ENCODE measurements at regions not wholly inside any gene's neighbourhood (a gene's known extent, or its start where the extent isn't known, plus 50 kb on each side); places are given as distances from the start of the nearest gene placed in this dataset.
"Not testable (repeated sequence)": the region's sequence is repeated elsewhere in the genome, so short reads cannot be mapped to it uniquely, and the experiment has no call there.

GRCh38 chr4:66766557-66766956, 778.7 kb downstream of the CENPC start:
- DNase-seq (ENCODE audit: extremely low read depth in 1 of 2, low read depth in 1 of 2), result no peak

- no peak for DNase-seq (ENCODE audit: extremely low read depth in 1 of 2, low read depth in 1 of 2)
These were observed 795.0 kb downstream of the CENPC start for GRCh38 chr4:66750273-66750672.

- not testable (repeated sequence) for DNase-seq (ENCODE audit: extremely low read depth in 1 of 2, low read depth in 1 of 2)
These were observed 798.4 kb downstream of the CENPC start for GRCh38 chr4:66746918-66747317.

- DNase-seq (ENCODE audit: extremely low read depth in 1 of 2, low read depth in 1 of 2), result no peak
These were observed 804.2 kb downstream of the CENPC start for GRCh38 chr4:66741081-66741480.

- no peak for DNase-seq (ENCODE audit: extremely low read depth in 1 of 2, low read depth in 1 of 2)
These were observed 808.7 kb downstream of the CENPC start for GRCh38 chr4:66736606-66737005.

- no peak for DNase-seq (ENCODE audit: extremely low read depth in 1 of 2, low read depth in 1 of 2)
These were observed 817.0 kb downstream of the CENPC start for GRCh38 chr4:66728280-66728679.

- DNase-seq (ENCODE audit: extremely low read depth in 1 of 2, low read depth in 1 of 2), result not testable (repeated sequence)
These were observed 832.9 kb downstream of the CENPC start for GRCh38 chr4:66712301-66712921.

- no peak for DNase-seq (ENCODE audit: extremely low read depth in 1 of 2, low read depth in 1 of 2)
These were observed 841.1 kb downstream of the CENPC start for GRCh38 chr4:66704243-66704642.

- no peak for DNase-seq (ENCODE audit: extremely low read depth in 1 of 2, low read depth in 1 of 2)
These were observed 850.6 kb downstream of the CENPC start for GRCh38 chr4:66694739-66695138.

GRCh38 chr4:66693694-66694093, 851.6 kb downstream of the CENPC start:
- DNase-seq (ENCODE audit: extremely low read depth in 1 of 2, low read depth in 1 of 2), result no peak

- no peak for DNase-seq (ENCODE audit: extremely low read depth in 1 of 2, low read depth in 1 of 2)
These were observed 854.2 kb downstream of the CENPC start for GRCh38 chr4:66691101-66691500.

- DNase-seq (ENCODE audit: extremely low read depth in 1 of 2, low read depth in 1 of 2), result no peak
These were observed 856.6 kb downstream of the CENPC start for GRCh38 chr4:66688674-66689073.

GRCh38 chr4:66687459-66687858, 857.8 kb downstream of the CENPC start:
- no peak for DNase-seq (ENCODE audit: extremely low read depth in 1 of 2, low read depth in 1 of 2)

GRCh38 chr4:66681962-66682361, 863.3 kb downstream of the CENPC start:
- DNase-seq (ENCODE audit: extremely low read depth in 1 of 2, low read depth in 1 of 2), result no peak

- DNase-seq (ENCODE audit: extremely low read depth in 1 of 2, low read depth in 1 of 2), result no peak
These were observed 878.1 kb downstream of the CENPC start for GRCh38 chr4:66667249-66667648.

GRCh38 chr4:66662620-66663019, 882.7 kb downstream of the CENPC start:
- DNase-seq (ENCODE audit: extremely low read depth in 1 of 2, low read depth in 1 of 2), result no peak

- DNase-seq (ENCODE audit: extremely low read depth in 1 of 2, low read depth in 1 of 2), result no peak
These were observed 886.5 kb downstream of the CENPC start for GRCh38 chr4:66658809-66659208.

GRCh38 chr4:66655505-66655904, 889.8 kb downstream of the CENPC start:
- no peak for DNase-seq (ENCODE audit: extremely low read depth in 1 of 2, low read depth in 1 of 2)

- no peak for DNase-seq (ENCODE audit: extremely low read depth in 1 of 2, low read depth in 1 of 2)
These were observed 891.4 kb downstream of the CENPC start for GRCh38 chr4:66653937-66654336.

GRCh38 chr4:66649236-66649635, 896.1 kb downstream of the CENPC start:
- DNase-seq (ENCODE audit: extremely low read depth in 1 of 2, low read depth in 1 of 2), result no peak

GRCh38 chr4:66647926-66648325, 897.4 kb downstream of the CENPC start:
- no peak for DNase-seq (ENCODE audit: extremely low read depth in 1 of 2, low read depth in 1 of 2)

- no peak for DNase-seq (ENCODE audit: extremely low read depth in 1 of 2, low read depth in 1 of 2)
These were observed 897.8 kb downstream of the CENPC start for GRCh38 chr4:66647476-66647875.

- no peak for DNase-seq (ENCODE audit: extremely low read depth in 1 of 2, low read depth in 1 of 2)
These were observed 904.9 kb downstream of the CENPC start for GRCh38 chr4:66640233-66640990.
